A549 (cell line): ENCODE measurements at regions not wholly inside any gene's neighbourhood (a gene's known extent, or its start where the extent isn't known, plus 50 kb on each side); places are given as distances from the start of the nearest gene placed in this dataset.
"Not testable (repeated sequence)": the region's sequence is repeated elsewhere in the genome, so short reads cannot be mapped to it uniquely, and the experiment has no call there.

Experiments used
- ATAC-seq, 2 experiments: fragments of 200-7000 bp in 1 of 2; fragments of >200 bp in 1 of 2; cut with Nextera tagmentation in 1 of 2; cut with Tn5 transposase in 1 of 2; 3 replicates each; pipeline versions ENCODE4 v1.8.0 to v1.9.1; 2018 to 2020; ENCODE audit warnings: mild to moderate bottlenecking in 1 of 2, moderate library complexity in 1 of 2
- CTCF ChIA-PET: fragments of 300-600 bp; sonication (Branson Sonifier 250); formaldehyde crosslinking; extraction: SDS; loops from one replicate; lab custom pipeline; 2021; ENCODE audit warnings: antibody characterized with exemption, inconsistent platforms; lab: Yijun Ruan, JAX
- POLR2A ChIA-PET: fragments of 350-600 bp; formaldehyde crosslinking; extraction: SDS; loops from one replicate; lab custom pipeline; 2021; ENCODE audit warnings: antibody characterized with exemption, inconsistent platforms; lab: Yijun Ruan, JAX
- DNase-seq, 2 experiments: peaks; one replicate each; pipeline versions ENCODE4 v3.0.0 to v3.0.0-alpha.2; 2011 to 2016; ENCODE audit warnings: low read depth in 1 of 2, low spot score in 1 of 2
- FAIRE-seq: peaks from 2 replicates; lab custom pipeline; 2011; peaks lifted over from hg19 to GRCh38; lab: Jason Lieb, UNC
- H3K27ac ChIP-seq, 2 experiments: fragments of >200 bp; sonication (Bioruptor Twin); formaldehyde crosslinking; 3 replicates each; pipeline ENCODE4 v1.5.1; 2016 to 2017
- H3K4me1 ChIP-seq: fragments of >200 bp; sonication (Bioruptor Twin); formaldehyde crosslinking; 3 replicates; pipeline ENCODE4 v1.6.1; 2016
- H3K4me2 ChIP-seq: fragments of >200 bp; sonication (Bioruptor Twin); formaldehyde crosslinking; 3 replicates; pipeline ENCODE4 v1.6.1; 2016
- H3K4me3 ChIP-seq: fragments of >200 bp; sonication (Bioruptor Twin); formaldehyde crosslinking; 3 replicates; pipeline ENCODE4 v1.5.1; 2016
- H3K9me3 ChIP-seq: fragments of >200 bp; sonication (Bioruptor Twin); formaldehyde crosslinking; 3 replicates; pipeline ENCODE4 v1.6.1; 2016
- BHLHE40 ChIP-seq: IDR thresholded peaks from 2 replicates; pipeline ENCODE4 v1.6.1; 2012; ENCODE audit warnings: low read depth, low read length, inconsistent platforms
- CBX8 ChIP-seq: fragments of 200-600 bp; sonication (generic); IDR thresholded peaks from 2 replicates; pipeline ENCODE4 v1.6.1; 2016
- CEBPB ChIP-seq, 2 experiments: fragments of >200 bp in 1 of 2; sonication (Bioruptor Twin) in 1 of 2; formaldehyde crosslinking in 1 of 2; IDR thresholded peaks; 2 replicates each; pipeline ENCODE4 v1.6.1; 2012 to 2016
- CHD2 ChIP-seq: fragments of 150-350 bp; IDR thresholded peaks from 2 replicates; pipeline ENCODE4 v1.6.1; 2014; ENCODE audit warnings: low read length; ENCODE audit not compliant: partially characterized antibody
- EHMT2 ChIP-seq: fragments of 200-600 bp; sonication (generic); IDR thresholded peaks from 2 replicates; pipeline ENCODE4 v1.6.1; 2016; ENCODE audit warnings: antibody characterized with exemption, low read depth, mild to moderate bottlenecking, moderate library complexity
- FOSB ChIP-seq: fragments of 250-450 bp; sonication (Bioruptor Pico); IDR thresholded peaks from 2 replicates; pipeline ENCODE4 v1.5.0; 2020; ENCODE audit warnings: mild to moderate bottlenecking, moderate library complexity
- FOSL2 ChIP-seq, 2 experiments: fragments of 450-650 bp in 1 of 2; fragments of >200 bp in 1 of 2; sonication (Bioruptor Twin) in 1 of 2; formaldehyde crosslinking; IDR thresholded peaks; 2 replicates each; pipeline versions ENCODE4 v1.5.0 to v1.6.1; 2016 to 2020; ENCODE audit warnings: mild to moderate bottlenecking in 1 of 2, moderate library complexity in 1 of 2
- HDAC2 ChIP-seq: fragments of 200-600 bp; sonication (generic); IDR thresholded peaks from 2 replicates; pipeline ENCODE4 v1.6.1; 2016
- JUN ChIP-seq, 2 experiments: fragments of >200 bp; sonication (Bioruptor Twin); formaldehyde crosslinking; IDR thresholded peaks; 2 replicates in 1 of 2; 3 replicates in 1 of 2; pipeline ENCODE4 v1.6.1; 2016 to 2017
- JUNB ChIP-seq: fragments of >200 bp; sonication (Bioruptor Twin); formaldehyde crosslinking; IDR thresholded peaks from 2 replicates; pipeline ENCODE4 v1.6.1; 2016
- KDM5A ChIP-seq: fragments of 200-600 bp; sonication (generic); IDR thresholded peaks from 2 replicates; pipeline ENCODE4 v1.6.1; 2016; ENCODE audit warnings: antibody characterized with exemption, mild to moderate bottlenecking
- NPAS2 ChIP-seq: fragments of 250-450 bp; sonication (Bioruptor Pico); IDR thresholded peaks from 2 replicates; pipeline ENCODE4 v1.8.0; 2022; ENCODE audit warnings: mild to moderate bottlenecking, moderate library complexity, borderline replicate concordance
- PHF8 ChIP-seq: fragments of 200-600 bp; sonication (generic); IDR thresholded peaks from 2 replicates; pipeline ENCODE4 v1.6.1; 2016; ENCODE audit warnings: low read depth, mild to moderate bottlenecking, antibody characterized with exemption, moderate library complexity, borderline replicate concordance
- POLR2AphosphoS2 ChIP-seq: conservative IDR thresholded peaks from 2 replicates; pipeline ENCODE4 v1.6.1; 2012; ENCODE audit warnings: low read length, improper control_type of control experiment, inconsistent platforms
- RARB ChIP-seq: fragments of 250-450 bp; sonication (Bioruptor Pico); IDR thresholded peaks from 2 replicates; pipeline ENCODE4 v1.8.0; 2021; ENCODE audit warnings: mild to moderate bottlenecking, moderate library complexity
- RCOR1 ChIP-seq: fragments of 150-350 bp; IDR thresholded peaks from 2 replicates; pipeline ENCODE4 v1.6.1; 2014; ENCODE audit warnings: antibody characterized with exemption, low read length, low read depth
- RNF2 ChIP-seq: fragments of 200-600 bp; sonication (generic); IDR thresholded peaks from 2 replicates; pipeline ENCODE4 v1.6.1; 2016; ENCODE audit warnings: low read depth, mild to moderate bottlenecking, antibody characterized with exemption, moderate library complexity, borderline replicate concordance
- SMC3 ChIP-seq: fragments of >200 bp; sonication (Bioruptor Twin); formaldehyde crosslinking; IDR thresholded peaks from 3 replicates; pipeline ENCODE4 v1.6.1; 2018; ENCODE audit warnings: inconsistent platforms
- TP53 ChIP-seq: fragments of 250-450 bp; sonication (Bioruptor Pico); IDR thresholded peaks from 2 replicates; pipeline ENCODE4 v1.5.0; 2021; ENCODE audit warnings: mild to moderate bottlenecking, moderate library complexity
- ZFP36 ChIP-seq: fragments of 450-650 bp; IDR thresholded peaks from 2 replicates; pipeline ENCODE4 v1.6.1; 2014; ENCODE audit warnings: borderline replicate concordance; ENCODE audit not compliant: partially characterized antibody
- ZNF302 ChIP-seq: fragments of 250-450 bp; sonication (Bioruptor Pico); IDR thresholded peaks from 2 replicates; pipeline ENCODE4 v1.9.0; 2021; ENCODE audit warnings: inconsistent platforms, mild to moderate bottlenecking, moderate library complexity
- WGBS: methylation state at CpG from one replicate; pipeline ENCODE4 v1.1.6; 2017; ENCODE audit errors: missing lambda C conversion rate; 5-methylcytosine and 5-hydroxymethylcytosine counted together
- TF ChIP-seq, protein P1 (sequence below): fragments of >200 bp; sonication (Bioruptor Twin); formaldehyde crosslinking; IDR thresholded peaks from 3 replicates; pipeline ENCODE4 v1.6.1; 2016
- TF ChIP-seq, protein P2 (sequence below): IDR thresholded peaks from 2 replicates; pipeline ENCODE4 v1.6.1; 2012; ENCODE audit warnings: low read depth, borderline replicate concordance
- TF ChIP-seq, protein P3 (sequence below): fragments of 250-450 bp; sonication (Bioruptor Pico); IDR thresholded peaks from 2 replicates; pipeline ENCODE4 v1.5.0; 2021; ENCODE audit warnings: mild to moderate bottlenecking, moderate library complexity, borderline replicate concordance

DNA sequence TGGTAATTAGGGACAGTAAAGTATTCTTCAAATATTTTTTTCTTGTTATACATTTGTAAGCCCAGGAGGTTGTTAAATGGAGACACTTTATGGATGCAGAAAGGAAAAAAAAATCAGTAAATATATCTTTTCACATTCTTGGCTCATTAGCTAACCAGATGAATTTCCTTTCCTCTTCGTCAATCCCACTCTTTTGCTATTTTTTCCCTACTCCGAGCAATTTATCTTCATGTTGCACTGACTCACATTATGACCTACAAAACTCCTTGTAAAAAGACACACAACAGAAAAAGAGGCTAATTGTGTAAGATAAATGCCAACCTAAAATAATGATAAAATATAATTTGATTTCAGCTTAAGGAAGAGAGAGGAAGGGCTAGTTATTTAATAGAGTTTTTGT is 472.9 kb upstream of the ZNF337 start:
- Histone ChIP-seq H3K4me2 (no peak overlapping the region), H3K9me3 (no peaks in the 10 kb centered on the region), H3K27ac (no peak overlapping the region), H3K4me3 (no peak overlapping the region), H3K4me1 (no peaks in the 10 kb centered on the region)
- WGBS, result 79% methylated on average over 2 of the region's 2 CpGs
- CTCF ChIA-PET, result no interaction called here
- ATAC-seq, result no peak
- no peak for DNase-seq
- peak; percentile 79 for FAIRE-seq
- TF ChIP-seq CHD2 (no peak), NPAS2 (CRISPR knock-in tag) (no peak)
- POLR2A ChIA-PET, result no interaction called here

DNA sequence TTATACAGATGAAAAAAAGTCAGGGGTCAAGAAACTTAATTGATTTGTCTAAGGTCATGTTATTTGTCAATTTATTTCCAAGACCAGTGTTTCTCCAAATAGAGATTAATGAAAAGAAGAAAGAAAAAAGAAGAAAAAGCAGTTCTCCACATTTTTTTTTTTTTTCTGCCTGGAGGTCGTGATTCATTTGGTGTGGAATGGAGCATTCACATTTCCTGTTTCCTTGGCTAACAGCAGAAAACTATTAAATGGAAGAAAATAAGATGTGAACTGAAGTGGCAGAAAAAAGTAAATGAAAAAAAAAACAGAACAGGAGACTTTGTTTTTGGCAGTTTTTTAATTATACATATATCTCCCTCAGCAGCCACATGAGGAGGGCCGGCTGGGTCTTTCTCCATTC is 470.8 kb upstream of the ZNF337 start:
- 50% methylated on average over 2 of the region's 2 CpGs for WGBS
- H3K27ac ChIP-seq, result no peak overlapping the region
- no peak overlapping the region for H3K4me2 ChIP-seq
- H3K9me3 ChIP-seq, result no peaks in the 10 kb centered on the region
- ATAC-seq (no peak), DNase-seq (no peak), FAIRE-seq (no peak)
- H3K4me1 ChIP-seq, result no peaks in the 10 kb centered on the region
- CTCF ChIA-PET, result no interaction called here
- no peak overlapping the region for H3K4me3 ChIP-seq
- POLR2A ChIA-PET, result no interaction called here
- TF ChIP-seq, protein P1, sequence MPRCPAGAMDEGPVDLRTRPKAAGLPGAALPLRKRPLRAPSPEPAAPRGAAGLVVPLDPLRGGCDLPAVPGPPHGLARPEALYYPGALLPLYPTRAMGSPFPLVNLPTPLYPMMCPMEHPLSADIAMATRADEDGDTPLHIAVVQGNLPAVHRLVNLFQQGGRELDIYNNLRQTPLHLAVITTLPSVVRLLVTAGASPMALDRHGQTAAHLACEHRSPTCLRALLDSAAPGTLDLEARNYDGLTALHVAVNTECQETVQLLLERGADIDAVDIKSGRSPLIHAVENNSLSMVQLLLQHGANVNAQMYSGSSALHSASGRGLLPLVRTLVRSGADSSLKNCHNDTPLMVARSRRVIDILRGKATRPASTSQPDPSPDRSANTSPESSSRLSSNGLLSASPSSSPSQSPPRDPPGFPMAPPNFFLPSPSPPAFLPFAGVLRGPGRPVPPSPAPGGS, result no peak
- no peak for TF ChIP-seq BHLHE40
- no peak for TF ChIP-seq RNF2
- no peak for TF ChIP-seq RCOR1
- no peak for TF ChIP-seq HDAC2
- no peak for TF ChIP-seq KDM5A
- TF ChIP-seq NPAS2 (CRISPR knock-in tag), result no peak
- TF ChIP-seq FOSB, result no peak
- TF ChIP-seq, protein P2, sequence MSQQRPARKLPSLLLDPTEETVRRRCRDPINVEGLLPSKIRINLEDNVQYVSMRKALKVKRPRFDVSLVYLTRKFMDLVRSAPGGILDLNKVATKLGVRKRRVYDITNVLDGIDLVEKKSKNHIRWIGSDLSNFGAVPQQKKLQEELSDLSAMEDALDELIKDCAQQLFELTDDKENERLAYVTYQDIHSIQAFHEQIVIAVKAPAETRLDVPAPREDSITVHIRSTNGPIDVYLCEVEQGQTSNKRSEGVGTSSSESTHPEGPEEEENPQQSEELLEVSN, result no peak
- TF ChIP-seq CEBPB (IDR thresholded peaks at IDR 0.05), result no peak
- TF ChIP-seq RARB, result no peak
- no peak for TF ChIP-seq SMC3
- TF ChIP-seq, protein P3, sequence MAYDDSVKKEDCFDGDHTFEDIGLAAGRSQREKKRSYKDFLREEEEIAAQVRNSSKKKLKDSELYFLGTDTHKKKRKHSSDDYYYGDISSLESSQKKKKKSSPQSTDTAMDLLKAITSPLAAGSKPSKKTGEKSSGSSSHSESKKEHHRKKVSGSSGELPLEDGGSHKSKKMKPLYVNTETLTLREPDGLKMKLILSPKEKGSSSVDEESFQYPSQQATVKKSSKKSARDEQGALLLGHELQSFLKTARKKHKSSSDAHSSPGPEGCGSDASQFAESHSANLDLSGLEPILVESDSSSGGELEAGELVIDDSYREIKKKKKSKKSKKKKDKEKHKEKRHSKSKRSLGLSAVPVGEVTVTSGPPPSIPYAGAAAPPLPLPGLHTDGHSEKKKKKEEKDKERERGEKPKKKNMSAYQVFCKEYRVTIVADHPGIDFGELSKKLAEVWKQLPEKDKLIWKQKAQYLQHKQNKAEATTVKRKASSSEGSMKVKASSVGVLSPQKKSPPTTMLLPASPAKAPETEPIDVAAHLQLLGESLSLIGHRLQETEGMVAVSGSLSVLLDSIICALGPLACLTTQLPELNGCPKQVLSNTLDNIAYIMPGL (CRISPR knock-in tag), result no peak
- TF ChIP-seq FOSL2 (IDR thresholded peaks at IDR 0.05), result no peak
- TF ChIP-seq FOSL2 (CRISPR knock-in tag; IDR thresholded peaks at IDR 0.05), result no peak

DNA sequence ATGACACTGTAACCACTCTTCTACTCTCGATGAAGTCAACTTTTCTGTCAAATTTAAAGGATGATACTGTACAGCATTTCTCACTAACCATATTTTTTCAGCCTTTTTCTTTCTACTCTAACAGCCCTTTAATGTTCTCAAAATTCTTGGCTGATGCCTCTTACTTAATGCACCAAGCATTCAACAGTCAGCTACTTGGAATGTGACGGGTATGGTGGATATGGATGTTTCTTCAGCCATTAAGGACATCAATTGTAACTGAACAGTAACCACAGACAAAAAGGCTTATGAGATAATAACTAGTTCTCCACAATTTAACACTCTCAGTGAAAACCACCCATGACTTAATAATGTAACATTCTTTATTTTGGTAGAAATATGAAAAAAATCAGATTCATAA is 467.2 kb upstream of the ZNF337 start:
- Histone ChIP-seq H3K4me3 (no peak overlapping the region), H3K4me1 (no peaks in the 10 kb centered on the region), H3K27ac (no peak overlapping the region), H3K9me3 (no peaks in the 10 kb centered on the region), H3K4me2 (no peak overlapping the region)
- FAIRE-seq (peak; percentile 83), DNase-seq (peak in 1 of 2 experiments; percentile 5), ATAC-seq (no peak)
- POLR2A ChIA-PET, result no interaction called here
- 18% methylated on average over 2 of the region's 2 CpGs for WGBS
- no peak for TF ChIP-seq TP53 (CRISPR knock-in tag)
- no peak for TF ChIP-seq RARB
- TF ChIP-seq ZFP36, result no peak
- no peak for TF ChIP-seq CBX8
- TF ChIP-seq EHMT2, result no peak
- TF ChIP-seq JUN (IDR thresholded peaks at IDR 0.05), result no peak
- TF ChIP-seq POLR2AphosphoS2, result no peak
- no peak for TF ChIP-seq NPAS2 (CRISPR knock-in tag)
- TF ChIP-seq, protein P3 (CRISPR knock-in tag), result no peak
- TF ChIP-seq JUNB, result no peak
- TF ChIP-seq BHLHE40, result no peak
- TF ChIP-seq, protein P1, result no peak
- TF ChIP-seq PHF8, result no peak
- no peak for TF ChIP-seq ZNF302 (CRISPR knock-in tag)
- no peak for TF ChIP-seq KDM5A
- CTCF ChIA-PET, result interaction anchor here (0.6 kb wide), 1 partner anchor 653 kb away, joined by 3 read pairs; no protein-coding TSS in a partner anchor

DNA sequence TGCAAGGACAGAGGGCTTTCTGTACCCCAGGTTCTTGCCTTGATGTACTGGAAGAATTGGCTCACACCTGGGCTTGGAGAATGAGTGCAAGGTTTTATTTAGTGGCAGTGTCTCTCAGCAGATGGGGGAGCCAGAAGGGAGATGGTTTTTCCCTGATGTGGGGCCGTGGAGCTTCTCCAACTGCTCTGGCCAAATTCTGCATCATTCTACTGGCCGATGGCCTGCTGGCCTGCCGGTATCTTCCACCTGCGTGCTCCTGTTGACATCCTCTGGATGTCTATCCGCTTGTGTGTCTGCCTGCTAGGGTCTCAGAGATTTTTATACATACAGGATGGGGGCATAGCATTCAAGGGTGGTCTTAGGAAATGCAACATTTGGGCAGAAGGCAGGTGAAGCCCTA is 466.5 kb upstream of the ZNF337 start:
- H3K4me1 ChIP-seq, FAIRE-seq, H3K27ac ChIP-seq, H3K4me2 ChIP-seq, H3K4me3 ChIP-seq, CTCF ChIA-PET, POLR2A ChIA-PET, ATAC-seq, DNase-seq, H3K9me3 ChIP-seq: not testable (repeated sequence)
- WGBS, result 40% methylated on average over 5 of the region's 5 CpGs
